Heart left ventricle (tissue), 13 donors: ENCODE measurements at regions not wholly inside any gene's neighbourhood (a gene's known extent, or its start where the extent isn't known, plus 50 kb on each side); places are given as distances from the start of the nearest gene placed in this dataset.

ENCODE experiments used
- CTCF ChIP-seq, 12 donors: fragments of 200-600 bp; sonication (generic) in 4 of 12; IDR thresholded peaks; one replicate each; pipeline versions ENCODE4 v1.5.0 to v1.8.0; 2018 to 2022; ENCODE audit warnings: antibody characterized with exemption in 12 of 12, mild to moderate bottlenecking in 5 of 12
- POLR2A ChIP-seq, 2 donors: fragments of 450-650 bp; IDR thresholded peaks; one replicate each; pipeline ENCODE4 v1.6.1; 2017; ENCODE audit warnings: antibody characterized with exemption in 2 of 2, mild to moderate bottlenecking in 2 of 2, moderate library complexity in 2 of 2
- donor health status: ischemic (EF 13 %, LVEDD 7.1; RV severe dilation, severe dysfunction).
- donor health status: DM: no; HTN: yes; CAD: no.
- donor health status: DM: no; HTN: no; CAD: no.
- donor health status: ischemic (EF 25% LVEDD 6.9; RV normal size, moderate dysfunction).
- donor health status: ischemic (EF 25% LVEDD 5.7; RV mildly dilated, moderate dysfunction).
- donor health status: ischemic (EF 35%, LVEDD 5.7; RV mildly dilated, moderate dysfunction).
- donor health status: nonischemic (EF 11% LVEDD 7.7; RV severe dilation, severe dysfunction).
- donor health status: DM: yes; HTN: yes; CAD: no.
- donor health status: PGD.
- donor health status: ischemic (EF 29% LVEDD 5.4; RV normal size, mild dysfunction).
- donor health status: nonischemic (EF 23%, LVEDD 6.1; RV moderate dilation, normal function).

DNA sequence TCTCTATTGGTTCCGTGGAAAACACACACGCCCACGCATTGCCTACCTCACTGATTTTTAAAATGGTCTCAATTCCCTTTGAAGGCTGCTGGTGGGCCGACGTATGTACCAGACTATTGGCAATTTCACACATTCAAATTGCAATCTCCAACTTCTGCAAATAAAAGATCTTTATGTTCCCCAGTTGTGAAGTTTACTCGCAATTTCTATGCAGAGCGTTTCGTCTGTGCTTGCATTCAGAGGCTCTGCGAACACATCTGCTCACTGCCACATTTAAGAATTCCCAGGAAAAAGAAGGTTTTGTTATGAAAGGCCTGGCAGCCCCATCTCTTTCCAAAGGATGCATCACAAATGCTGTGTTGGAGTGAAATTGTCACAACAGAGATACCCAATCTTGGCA is 288.0 kb upstream of the KAZN start:
- TF ChIP-seq CTCF (IDR thresholded peaks at IDR 0.05) (no peak), POLR2A (IDR thresholded peaks at IDR 0.05) (no peak)
